Prostate gland (tissue), 2 donors: ENCODE measurements at regions not wholly inside any gene's neighbourhood (a gene's known extent, or its start where the extent isn't known, plus 50 kb on each side); places are given as distances from the start of the nearest gene placed in this dataset.
"Not testable (repeated sequence)": the region's sequence is repeated elsewhere in the genome, so short reads cannot be mapped to it uniquely, and the experiment has no call there.

Experiments
- CTCF ChIP-seq, 4 experiments: fragments of 200-600 bp in 2 of 4; fragments of 450-650 bp in 2 of 4; sonication (generic) in 2 of 4; IDR thresholded peaks; 1 replicate in 3 of 4; 2 replicates in 1 of 4; pipeline ENCODE4 v1.5.1; 2016 to 2019; ENCODE audit warnings: antibody characterized with exemption in 4 of 4, mild to moderate bottlenecking in 2 of 4, moderate library complexity in 2 of 4
- POLR2A ChIP-seq: fragments of 450-650 bp; IDR thresholded peaks from one replicate; pipeline ENCODE4 v1.6.1; 2016; ENCODE audit warnings: antibody characterized with exemption, mild to moderate bottlenecking
- POLR2AphosphoS5 ChIP-seq: sonication (generic); formaldehyde crosslinking; IDR thresholded peaks from one replicate; pipeline ENCODE4 v1.6.1; 2017; ENCODE audit warnings: antibody characterized with exemption

GRCh38 chr7:6929588-6929987, 103.5 kb upstream of the CCZ1B start:
- TF ChIP-seq CTCF (IDR thresholded peaks at IDR 0.05); POLR2AphosphoS5; POLR2A: not testable (repeated sequence)
